C4-2B (cell line): ENCODE measurements at regions not wholly inside any gene's neighbourhood (a gene's known extent, or its start where the extent isn't known, plus 50 kb on each side); places are given as distances from the start of the nearest gene placed in this dataset.

Experiments
- ZFX ChIP-seq: fragments of 450-650 bp; IDR thresholded peaks from 2 replicates; pipeline ENCODE4 v1.6.1; 2017
- TF ChIP-seq, protein P1 (sequence below): fragments of 450-650 bp; conservative IDR thresholded peaks from 2 replicates; pipeline ENCODE4 v1.5.1; 2017; ENCODE audit warnings: mild to moderate bottlenecking

DNA sequence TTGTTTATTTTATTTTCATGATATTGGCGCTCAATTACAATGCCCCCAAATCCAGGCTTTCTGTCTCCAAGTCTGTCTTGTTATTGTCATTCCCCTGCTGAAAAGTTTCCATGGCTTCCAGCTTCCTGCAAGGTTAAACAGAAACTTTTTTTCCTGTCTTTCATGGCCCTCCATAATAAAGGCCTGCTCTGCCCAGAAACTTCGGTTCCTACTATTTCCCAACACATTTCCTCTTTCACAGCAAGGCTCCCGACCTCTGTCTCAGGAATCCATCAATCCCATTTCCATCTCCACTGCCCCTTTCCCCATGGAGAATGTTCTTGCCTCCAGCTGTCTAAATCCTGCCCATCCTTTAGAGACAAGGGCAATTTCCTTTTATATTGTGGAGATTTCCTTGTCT lies 365.2 kb upstream of the JARID2 start:
- TF ChIP-seq, protein P1, sequence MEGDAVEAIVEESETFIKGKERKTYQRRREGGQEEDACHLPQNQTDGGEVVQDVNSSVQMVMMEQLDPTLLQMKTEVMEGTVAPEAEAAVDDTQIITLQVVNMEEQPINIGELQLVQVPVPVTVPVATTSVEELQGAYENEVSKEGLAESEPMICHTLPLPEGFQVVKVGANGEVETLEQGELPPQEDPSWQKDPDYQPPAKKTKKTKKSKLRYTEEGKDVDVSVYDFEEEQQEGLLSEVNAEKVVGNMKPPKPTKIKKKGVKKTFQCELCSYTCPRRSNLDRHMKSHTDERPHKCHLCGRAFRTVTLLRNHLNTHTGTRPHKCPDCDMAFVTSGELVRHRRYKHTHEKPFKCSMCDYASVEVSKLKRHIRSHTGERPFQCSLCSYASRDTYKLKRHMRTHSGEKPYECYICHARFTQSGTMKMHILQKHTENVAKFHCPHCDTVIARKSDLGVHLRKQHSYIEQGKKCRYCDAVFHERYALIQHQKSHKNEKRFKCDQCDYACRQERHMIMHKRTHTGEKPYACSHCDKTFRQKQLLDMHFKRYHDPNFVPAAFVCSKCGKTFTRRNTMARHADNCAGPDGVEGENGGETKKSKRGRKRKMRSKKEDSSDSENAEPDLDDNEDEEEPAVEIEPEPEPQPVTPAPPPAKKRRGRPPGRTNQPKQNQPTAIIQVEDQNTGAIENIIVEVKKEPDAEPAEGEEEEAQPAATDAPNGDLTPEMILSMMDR: no peak
- TF ChIP-seq ZFX: no peak
